ENCODE measurements at regions not wholly inside any gene's neighbourhood (a gene's known extent, or its start where the extent isn't known, plus 50 kb on each side); places are given as distances from the start of the nearest gene placed in this dataset.

- DNase-seq: no peak
These were observed 224.2 kb downstream of the FOXO1 start for GRCh38 chr13:40442231-40442630.

- DNase-seq: no peak
These were observed 223.6 kb downstream of the FOXO1 start for GRCh38 chr13:40442826-40443225.

- no peak for DNase-seq
These were observed 222.2 kb downstream of the FOXO1 start for GRCh38 chr13:40444241-40444640.

GRCh38 chr13:40445557-40445990, 220.9 kb downstream of the FOXO1 start:
- no peak for DNase-seq

- no peak for DNase-seq
These were observed 220.1 kb downstream of the FOXO1 start for GRCh38 chr13:40446365-40446764.

GRCh38 chr13:40447857-40448256, 218.6 kb downstream of the FOXO1 start:
- DNase-seq: no peak

GRCh38 chr13:40452038-40452666, 214.3 kb downstream of the FOXO1 start:
- DNase-seq: no peak

- DNase-seq: no peak
These were observed 213.6 kb downstream of the FOXO1 start for GRCh38 chr13:40452741-40453334.

GRCh38 chr13:40453351-40454021, 213.0 kb downstream of the FOXO1 start:
- DNase-seq: no peak

GRCh38 chr13:40456397-40456953, 210.0 kb downstream of the FOXO1 start:
- no peak for DNase-seq

GRCh38 chr13:40456979-40457553, 209.4 kb downstream of the FOXO1 start:
- no peak for DNase-seq

- no peak for DNase-seq
These were observed 208.3 kb downstream of the FOXO1 start for GRCh38 chr13:40457929-40458719.

- no peak for DNase-seq
These were observed 207.8 kb downstream of the FOXO1 start for GRCh38 chr13:40458720-40458990.

GRCh38 chr13:40460116-40460515, 206.3 kb downstream of the FOXO1 start:
- no peak for DNase-seq

- DNase-seq: no peak
These were observed 202.0 kb downstream of the FOXO1 start for GRCh38 chr13:40464337-40465014.

- DNase-seq: no peak
These were observed 201.4 kb downstream of the FOXO1 start for GRCh38 chr13:40465015-40465390.

GRCh38 chr13:40466272-40466671, 200.2 kb downstream of the FOXO1 start:
- DNase-seq: no peak

GRCh38 chr13:40468227-40468838, 198.1 kb downstream of the FOXO1 start:
- DNase-seq: no peak

- DNase-seq: no peak
These were observed 196.7 kb downstream of the FOXO1 start for GRCh38 chr13:40469581-40470310.

- DNase-seq: no peak
These were observed 195.8 kb downstream of the FOXO1 start for GRCh38 chr13:40470660-40471059.

GRCh38 chr13:40471076-40471475, 195.4 kb downstream of the FOXO1 start:
- DNase-seq: no peak

All from hematopoietic multipotent progenitor cell treated with erythropoietin and hydrocortisone succinate and interleukin-3 and kit ligand, for 6 days (in vitro differentiated cells).